ENCODE measurements at regions not wholly inside any gene's neighbourhood (a gene's known extent, or its start where the extent isn't known, plus 50 kb on each side); places are given as distances from the start of the nearest gene placed in this dataset.

DNA sequence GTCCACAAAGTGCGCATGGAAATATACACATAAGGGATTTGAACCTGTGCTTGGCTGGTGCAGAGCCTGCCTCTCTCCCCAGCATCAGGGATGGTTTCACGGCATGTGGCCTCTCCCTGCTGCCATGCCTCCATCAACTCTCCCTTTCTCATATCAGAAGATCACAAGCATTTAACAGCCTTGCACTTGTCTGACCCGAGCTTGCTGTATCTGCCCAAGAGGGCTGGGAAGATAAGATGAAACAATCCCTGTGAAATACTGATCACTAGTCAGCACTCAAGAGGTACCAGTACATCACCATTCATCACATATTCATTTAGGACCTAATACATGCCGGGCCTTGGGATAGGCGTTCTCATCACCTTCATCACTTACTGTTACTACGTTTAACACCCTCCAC is 107.6 kb upstream of the ARHGEF3 start:
- Histone ChIP-seq H3K4me1 (ENCODE audit: low read depth) (no peaks in the 10 kb centered on the region), H3K36me3 (ENCODE audit: low read depth) (no peaks in the 10 kb centered on the region), H3K9me3 (no peaks in the 10 kb centered on the region), H3K4me3 (no peak overlapping the region)
- TF ChIP-seq, protein P1, sequence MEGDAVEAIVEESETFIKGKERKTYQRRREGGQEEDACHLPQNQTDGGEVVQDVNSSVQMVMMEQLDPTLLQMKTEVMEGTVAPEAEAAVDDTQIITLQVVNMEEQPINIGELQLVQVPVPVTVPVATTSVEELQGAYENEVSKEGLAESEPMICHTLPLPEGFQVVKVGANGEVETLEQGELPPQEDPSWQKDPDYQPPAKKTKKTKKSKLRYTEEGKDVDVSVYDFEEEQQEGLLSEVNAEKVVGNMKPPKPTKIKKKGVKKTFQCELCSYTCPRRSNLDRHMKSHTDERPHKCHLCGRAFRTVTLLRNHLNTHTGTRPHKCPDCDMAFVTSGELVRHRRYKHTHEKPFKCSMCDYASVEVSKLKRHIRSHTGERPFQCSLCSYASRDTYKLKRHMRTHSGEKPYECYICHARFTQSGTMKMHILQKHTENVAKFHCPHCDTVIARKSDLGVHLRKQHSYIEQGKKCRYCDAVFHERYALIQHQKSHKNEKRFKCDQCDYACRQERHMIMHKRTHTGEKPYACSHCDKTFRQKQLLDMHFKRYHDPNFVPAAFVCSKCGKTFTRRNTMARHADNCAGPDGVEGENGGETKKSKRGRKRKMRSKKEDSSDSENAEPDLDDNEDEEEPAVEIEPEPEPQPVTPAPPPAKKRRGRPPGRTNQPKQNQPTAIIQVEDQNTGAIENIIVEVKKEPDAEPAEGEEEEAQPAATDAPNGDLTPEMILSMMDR (IDR thresholded peaks at IDR 0.05), result no peak
- DNase-seq (no peak), ATAC-seq (no peak)
- intact Hi-C loops (cut with DNase I, micrococcal nuclease), result no loop called here

DNA sequence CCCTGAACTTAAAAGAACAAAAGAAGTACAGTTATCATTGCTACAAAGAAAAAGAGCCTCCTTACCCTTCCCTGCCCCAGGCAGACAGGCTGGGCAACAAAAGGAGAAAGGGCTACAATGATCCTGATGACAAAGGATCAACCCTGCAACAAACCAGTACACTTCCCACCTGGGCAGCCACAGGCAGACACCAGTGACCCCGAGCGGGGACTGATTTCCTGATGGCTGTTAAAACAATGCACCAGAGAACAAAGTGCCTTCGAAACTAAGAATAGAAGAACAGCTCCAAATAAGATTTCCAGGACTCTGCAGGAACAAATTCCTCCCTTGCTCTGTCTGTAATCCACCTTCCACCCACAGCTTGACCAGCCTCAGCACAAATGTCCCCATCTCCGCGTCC is 106.3 kb upstream of the ARHGEF3 start:
- DNase-seq (no peak), ATAC-seq (no peak)
- intact Hi-C loops (cut with DNase I, micrococcal nuclease), result no loop called here
- Histone ChIP-seq H3K9me3 (no peaks in the 10 kb centered on the region), H3K36me3 (ENCODE audit: low read depth) (no peaks in the 10 kb centered on the region), H3K4me1 (ENCODE audit: low read depth) (no peaks in the 10 kb centered on the region), H3K4me3 (no peak overlapping the region)
- TF ChIP-seq, protein P1 (IDR thresholded peaks at IDR 0.05), result no peak

GRCh38 chr3:56904552-56905215 is 102.9 kb upstream of the ARHGEF3 start:
- ATAC-seq (peak; percentile 98), DNase-seq (peak in 1 of 3 donors; percentile 28)
- H3K4me3 ChIP-seq, result no peak overlapping the region
- TF ChIP-seq, protein P1 (IDR thresholded peaks at IDR 0.05), result no peak
- H3K36me3 ChIP-seq (ENCODE audit: low read depth), result no peaks in the 10 kb centered on the region
- intact Hi-C loops (cut with DNase I, micrococcal nuclease), result no loop called here
- H3K9me3 ChIP-seq, result no peaks in the 10 kb centered on the region
- H3K4me1 ChIP-seq (ENCODE audit: low read depth), result no peaks in the 10 kb centered on the region

DNA sequence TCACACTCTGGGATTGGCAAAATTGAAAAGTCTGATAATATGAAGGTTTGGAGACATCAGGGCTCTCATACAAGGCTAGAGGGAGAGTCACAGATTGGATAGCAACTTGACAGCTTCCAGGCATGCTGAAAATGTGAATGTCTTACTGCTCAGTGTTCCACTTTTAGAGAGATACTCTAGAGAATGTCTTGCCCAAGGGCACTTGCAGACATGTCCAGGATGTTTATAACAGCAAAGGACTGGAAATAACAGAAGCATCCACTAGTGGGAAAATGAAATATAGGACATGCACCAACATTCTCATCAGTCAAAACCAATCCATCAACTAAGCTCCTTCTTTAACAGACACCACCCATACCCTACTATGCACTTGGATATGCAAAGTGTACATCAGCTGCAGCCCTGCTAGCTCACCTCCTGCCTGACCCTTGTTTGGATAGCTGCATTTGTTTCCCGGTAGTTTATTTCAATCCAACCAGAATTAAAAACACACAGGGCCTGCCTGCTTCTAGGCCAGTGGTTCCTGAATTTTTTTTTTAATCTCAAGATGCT is 101.6 kb upstream of the ARHGEF3 start:
- no peaks in the 10 kb centered on the region for H3K9me3 ChIP-seq
- no peak overlapping the region for H3K4me3 ChIP-seq
- no peaks in the 10 kb centered on the region for H3K4me1 ChIP-seq (ENCODE audit: low read depth)
- intact Hi-C loops (cut with DNase I, micrococcal nuclease), result no loop called here
- no peak for DNase-seq
- H3K36me3 ChIP-seq (ENCODE audit: low read depth), result no peaks in the 10 kb centered on the region
- TF ChIP-seq, protein P1 (IDR thresholded peaks at IDR 0.05), result no peak
- no peak for ATAC-seq

GRCh38 chr3:56902468-56903160 is 100.9 kb upstream of the ARHGEF3 start:
- intact Hi-C loops (cut with DNase I, micrococcal nuclease), result no loop called here
- Histone ChIP-seq H3K36me3 (ENCODE audit: low read depth) (no peaks in the 10 kb centered on the region), H3K4me1 (ENCODE audit: low read depth) (no peaks in the 10 kb centered on the region), H3K4me3 (no peak overlapping the region), H3K9me3 (no peaks in the 10 kb centered on the region)
- TF ChIP-seq, protein P1 (IDR thresholded peaks at IDR 0.05), result no peak
- no peak for ATAC-seq
- DNase-seq, result no peak

Measured in mucosa of descending colon (tissue), 3 donors.